ENCODE measurements at regions not wholly inside any gene's neighbourhood (a gene's known extent, or its start where the extent isn't known, plus 50 kb on each side); places are given as distances from the start of the nearest gene placed in this dataset.
"Not testable (repeated sequence)": the region's sequence is repeated elsewhere in the genome, so short reads cannot be mapped to it uniquely, and the experiment has no call there.

DNA sequence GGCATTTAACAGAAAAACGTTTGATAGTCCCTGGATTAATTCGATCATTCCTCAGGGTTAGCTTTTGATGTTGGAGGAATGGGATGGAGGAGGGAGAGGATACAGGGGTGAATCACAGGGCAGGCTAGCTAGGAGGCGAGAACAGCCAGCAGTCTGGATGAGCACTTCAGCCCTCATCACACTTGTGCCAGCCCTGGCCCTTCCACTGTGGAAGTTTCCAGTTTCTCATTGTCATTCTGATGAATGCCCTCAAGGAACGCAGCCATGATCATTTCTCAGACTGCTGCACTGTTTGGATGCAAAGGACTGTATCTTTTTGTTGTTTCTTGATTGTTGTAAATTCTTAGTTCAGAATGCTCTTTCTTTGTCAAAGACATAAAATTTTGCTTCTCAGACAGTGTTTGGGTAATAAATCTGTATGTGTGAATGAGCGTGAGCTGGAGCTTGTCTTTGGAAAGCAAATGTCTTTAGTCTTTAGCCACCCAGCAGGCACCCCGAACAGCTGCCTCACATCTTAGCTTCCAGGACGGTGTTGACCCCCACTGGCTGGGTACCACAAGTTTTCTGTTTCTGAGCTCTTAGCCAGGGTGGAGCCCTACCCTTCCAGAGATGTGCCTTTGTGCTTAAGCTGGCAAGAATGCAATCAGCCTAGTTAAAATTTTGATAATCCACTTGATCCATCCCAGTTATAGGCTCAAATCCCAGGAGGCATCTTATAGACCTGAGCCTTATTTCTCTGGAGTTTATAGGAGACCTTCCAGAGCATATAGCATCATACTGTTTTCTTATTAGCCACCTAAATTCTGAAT lies 121.1 kb downstream of the PDCD6IP start:
- no peak for DNase-seq

DNA sequence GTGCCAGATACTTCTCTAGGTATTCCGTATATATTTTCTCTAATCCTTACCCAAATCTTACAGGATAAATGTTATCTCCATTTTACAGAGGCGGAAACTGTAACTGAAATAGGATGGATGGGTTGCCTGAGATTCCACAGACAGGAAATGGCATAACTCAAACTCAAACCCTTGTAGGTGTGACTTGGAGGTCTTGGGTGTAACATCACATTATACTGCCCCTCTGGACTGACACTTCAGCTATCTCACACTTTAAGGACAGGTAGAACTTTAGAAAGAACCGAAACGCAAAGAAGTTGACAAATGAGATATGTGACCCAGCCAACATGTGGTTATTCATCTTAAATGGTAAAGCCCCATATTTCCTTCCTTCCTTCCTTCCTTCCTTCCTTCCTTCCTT lies 122.1 kb downstream of the PDCD6IP start:
- DNase-seq: no peak

DNA sequence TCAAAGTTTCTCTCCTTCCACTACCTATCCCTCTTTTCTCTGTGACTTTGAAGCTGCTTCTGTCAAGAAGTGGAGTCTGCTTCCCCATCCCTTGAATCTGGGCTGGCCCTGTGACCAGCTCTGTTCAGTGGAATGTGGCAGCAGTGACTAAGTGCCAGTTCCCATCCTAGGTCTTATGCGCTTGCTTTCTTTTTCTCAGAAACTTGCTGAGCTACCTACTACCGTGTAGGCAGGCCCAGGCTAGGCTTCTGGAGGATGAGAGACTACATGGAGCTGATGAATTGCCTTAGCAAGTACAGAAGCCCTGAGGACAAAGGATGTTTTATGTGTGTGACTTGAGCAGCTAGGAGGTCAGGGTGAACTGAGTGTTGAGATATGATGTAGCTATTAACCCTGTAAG lies 123.2 kb downstream of the PDCD6IP start:
- DNase-seq: no peak

DNA sequence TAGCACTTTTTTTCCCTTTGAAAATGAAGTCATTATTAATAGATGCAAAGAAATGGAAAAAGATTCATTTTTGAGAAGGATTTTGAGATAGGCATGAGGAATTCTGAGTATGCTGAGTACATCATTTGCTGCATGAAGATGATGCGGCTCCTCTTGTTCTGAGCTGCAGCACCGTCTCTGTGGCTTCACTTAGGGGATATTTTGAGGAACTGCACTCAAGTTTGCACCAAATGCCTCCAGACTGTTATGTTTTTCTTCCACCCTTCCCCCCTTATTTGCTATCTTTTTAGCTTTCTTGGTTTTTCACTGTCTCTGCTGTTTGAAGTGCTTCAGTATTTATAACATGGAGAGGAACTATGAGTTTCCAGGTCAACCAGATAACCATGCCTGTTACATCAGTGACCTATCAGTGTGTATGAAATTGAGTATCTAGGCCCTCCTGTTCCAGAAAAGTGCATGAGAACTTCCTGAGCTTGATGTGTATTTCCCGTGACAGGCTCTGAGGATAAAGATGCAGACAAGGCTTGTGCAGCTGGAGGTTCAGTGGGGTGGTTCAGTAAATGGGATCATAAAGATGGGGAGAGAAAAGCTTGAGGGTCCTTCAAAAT lies 128.7 kb downstream of the PDCD6IP start:
- no peak for DNase-seq

DNA sequence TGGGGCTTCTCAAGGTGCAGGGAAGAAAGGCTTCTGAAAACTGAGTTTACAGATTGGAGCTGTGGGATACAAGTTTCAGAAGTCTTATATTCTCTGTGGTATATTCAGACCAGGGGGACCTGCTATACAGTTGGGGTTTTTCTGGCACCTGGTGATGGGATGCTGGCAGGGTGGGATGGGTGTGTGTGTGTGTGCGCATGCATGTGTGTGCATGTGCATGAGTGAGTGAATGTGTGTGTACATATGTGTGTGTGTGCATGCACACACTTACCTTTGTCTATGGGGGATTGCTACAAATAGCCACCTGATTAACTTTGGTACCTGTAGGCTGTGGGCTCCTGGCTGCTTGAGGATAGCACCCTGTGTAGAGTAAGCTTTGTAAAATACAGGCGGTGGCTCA lies 131.4 kb downstream of the PDCD6IP start:
- no peak for DNase-seq

DNA sequence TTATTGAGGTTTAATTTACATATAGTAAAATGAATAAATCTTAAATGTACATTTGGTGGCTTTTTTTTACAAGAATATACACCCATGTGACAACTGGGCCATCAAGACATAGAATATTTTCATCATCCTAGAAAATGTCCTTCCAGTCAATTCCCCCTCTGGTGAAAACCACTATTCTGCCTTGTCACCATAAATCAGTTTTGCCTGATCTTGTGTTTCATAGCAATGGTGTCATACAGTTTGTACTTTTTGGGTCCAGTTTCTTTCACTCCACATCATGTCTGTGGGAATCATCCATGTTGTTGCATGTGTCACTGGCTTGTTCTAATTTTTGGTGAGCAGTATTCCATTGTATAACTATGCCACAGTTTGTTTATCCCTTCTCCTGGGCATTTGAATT lies 133.1 kb downstream of the PDCD6IP start:
- no peak for DNase-seq

DNA sequence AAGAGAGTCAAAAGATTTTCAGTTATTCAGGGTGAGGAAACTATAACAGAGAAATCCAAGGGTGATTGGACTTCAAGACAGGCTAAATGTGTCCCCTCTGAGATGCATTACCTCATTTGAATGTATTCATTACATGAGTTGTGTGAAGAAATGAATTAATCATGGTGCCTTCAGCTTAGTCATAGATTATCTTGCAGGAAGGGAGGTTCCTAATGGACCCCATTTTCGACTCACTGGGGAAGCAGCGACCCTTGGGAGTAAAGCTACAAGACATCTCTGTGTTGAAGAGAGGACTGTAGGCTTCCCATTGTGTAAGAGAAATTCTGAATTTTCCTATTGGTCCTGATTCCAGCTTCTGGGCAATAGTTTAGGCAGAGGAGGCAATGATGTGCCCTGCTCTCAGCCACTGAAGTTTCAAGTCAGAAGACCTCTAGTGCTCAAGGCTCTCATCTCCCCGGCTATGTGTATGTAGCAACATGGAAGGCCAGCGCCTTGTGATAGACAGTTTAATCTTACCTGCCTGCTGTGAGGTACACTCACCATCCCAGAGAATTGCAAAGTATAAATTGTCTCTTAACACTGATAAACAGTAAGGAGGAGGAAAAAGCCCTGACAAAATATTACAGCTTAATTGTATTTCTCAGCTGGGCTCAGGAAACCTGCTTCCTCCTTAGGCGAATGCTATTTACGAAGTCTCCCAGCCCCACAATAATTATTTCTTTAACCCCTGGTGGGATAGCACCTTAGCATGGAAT lies 133.8 kb downstream of the PDCD6IP start:
- no peak for DNase-seq

DNA sequence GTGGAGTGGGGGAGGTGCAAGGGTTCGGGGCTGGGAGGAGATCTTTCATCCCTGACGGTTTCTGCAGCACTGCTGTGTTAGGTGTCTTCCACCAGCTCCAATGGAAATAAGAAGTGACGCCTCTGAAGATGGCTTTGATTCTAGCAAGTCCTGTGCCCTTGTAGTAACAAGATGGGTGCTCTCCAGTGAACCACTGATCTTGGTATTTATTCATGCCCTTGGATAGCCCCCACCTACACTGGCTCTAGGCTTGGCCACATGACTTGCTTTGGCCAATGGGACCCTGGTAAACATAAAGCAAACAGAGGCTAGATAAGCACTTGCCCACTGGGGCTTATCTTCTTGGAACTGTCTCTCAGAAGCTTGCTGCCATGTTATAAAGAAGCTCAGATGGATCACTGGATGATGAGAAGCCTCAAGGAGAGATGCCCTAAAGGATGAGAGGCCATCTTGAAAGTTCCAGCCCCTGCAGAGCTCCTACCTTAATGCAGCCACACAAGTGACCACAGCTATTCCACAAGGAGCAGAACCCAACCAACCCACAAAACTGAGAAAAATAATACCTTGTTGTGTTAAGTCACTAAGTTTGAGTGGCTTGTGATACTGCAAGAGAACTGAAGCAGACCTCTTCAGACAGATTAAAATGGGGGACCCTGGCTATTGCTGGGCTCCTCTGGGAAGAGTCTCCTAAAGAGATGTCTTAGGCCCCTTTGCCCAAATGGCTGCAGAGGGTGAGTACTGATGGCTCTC lies 137.9 kb downstream of the PDCD6IP start:
- DNase-seq: no peak

DNA sequence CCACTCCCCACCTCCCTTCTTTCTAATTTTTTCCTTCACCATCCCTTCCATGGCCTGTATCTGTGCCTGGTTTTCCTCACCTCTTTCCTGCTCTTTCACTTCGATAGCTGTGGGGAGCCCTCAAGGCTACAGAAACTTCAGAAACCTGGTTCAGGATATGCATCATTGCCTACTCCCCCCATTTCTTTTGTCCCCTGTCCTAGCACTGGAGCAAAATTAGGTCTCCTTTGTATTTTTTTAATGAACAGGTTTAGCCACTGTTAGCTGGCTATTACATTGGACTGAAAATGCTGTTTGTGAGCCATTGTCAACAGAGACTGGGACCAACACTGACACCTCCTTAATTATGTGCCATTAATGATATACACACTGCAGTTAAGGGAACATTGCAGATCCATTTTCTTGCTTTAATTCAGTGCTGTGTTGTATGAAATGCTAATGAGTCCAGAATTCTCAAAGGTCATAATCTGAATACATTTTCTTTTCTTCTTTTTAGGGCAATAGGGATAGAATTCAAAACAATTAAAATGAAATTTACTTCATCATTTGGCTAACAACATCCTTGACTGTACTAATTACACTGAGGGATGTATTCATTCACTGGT lies 138.6 kb downstream of the PDCD6IP start:
- no peak for DNase-seq

DNA sequence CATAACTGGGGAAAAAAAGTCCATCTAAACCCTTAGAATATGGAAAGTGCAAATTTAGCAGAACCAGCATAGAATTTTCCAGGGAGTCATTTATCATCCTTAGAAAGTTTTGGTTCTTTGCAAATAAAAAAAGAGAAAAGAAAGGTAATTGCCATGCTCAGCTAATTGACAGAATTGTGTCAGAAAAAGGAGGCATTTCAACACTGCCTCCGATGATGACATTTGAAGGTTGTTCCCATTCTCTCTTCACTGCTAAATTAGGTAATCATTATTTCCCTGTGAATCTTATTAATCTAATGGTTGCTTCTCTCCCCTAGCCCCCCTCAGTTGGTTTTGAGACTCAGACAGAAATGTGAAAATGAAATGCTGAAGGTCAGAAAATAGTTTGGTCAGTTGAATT lies 139.2 kb downstream of the PDCD6IP start:
- no peak for DNase-seq

DNA sequence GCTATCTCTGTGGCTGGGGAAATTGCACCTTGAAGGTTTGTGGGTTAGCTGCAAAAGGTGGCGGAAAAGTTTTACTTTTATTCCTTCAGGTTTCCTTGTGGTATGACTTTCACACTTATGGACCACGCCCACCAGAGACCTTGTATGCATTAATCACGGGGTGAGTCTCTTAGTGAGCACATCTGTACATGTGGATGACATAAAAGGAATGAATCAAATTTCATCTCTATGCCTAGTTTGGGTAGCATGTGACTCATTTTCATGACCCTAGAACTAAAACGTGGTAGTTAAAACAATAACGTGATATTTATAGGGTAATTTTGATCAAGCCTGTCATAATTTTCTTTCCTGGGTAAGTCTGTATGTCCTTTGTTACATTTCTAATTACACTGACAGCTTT lies 141.7 kb downstream of the PDCD6IP start:
- no peak for DNase-seq

DNA sequence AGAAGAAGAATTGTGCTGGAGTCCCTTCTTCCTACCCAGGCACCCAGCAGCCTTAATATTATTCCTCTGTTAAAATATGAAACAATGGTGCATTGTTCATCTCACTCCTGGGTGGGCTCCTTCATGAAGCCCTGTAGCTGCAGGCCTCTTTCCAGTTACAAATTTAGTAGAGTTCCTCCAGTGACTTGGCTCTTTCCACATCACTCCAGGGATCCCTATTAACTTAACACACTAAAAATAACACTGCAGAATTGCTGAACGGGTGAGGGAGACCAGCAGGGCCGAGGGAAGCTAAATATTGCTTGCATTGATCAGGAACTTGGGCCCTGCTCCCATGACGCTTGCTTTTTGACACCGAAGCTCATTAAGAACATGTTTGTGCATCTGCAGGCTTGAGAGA lies 142.3 kb downstream of the PDCD6IP start:
- no peak for DNase-seq

DNA sequence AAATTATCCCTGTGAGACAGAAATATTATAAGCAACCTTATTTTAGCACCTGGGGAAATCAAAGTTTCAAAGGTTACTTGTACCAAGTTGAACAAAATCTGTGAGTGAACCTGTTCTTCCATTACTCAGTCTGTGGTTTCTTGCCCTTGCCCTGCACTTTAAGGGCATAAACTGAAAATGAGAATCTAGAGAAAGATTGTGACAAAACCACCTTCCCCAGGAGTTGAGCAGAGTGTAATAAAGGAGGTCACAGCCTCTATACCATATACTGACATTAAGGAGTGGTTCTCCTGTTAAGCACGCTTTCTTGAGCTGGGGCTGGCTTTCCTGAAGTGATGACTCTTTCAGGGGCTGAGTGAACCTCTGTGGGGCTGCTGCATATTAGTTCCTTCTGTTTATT lies 143.4 kb downstream of the PDCD6IP start:
- no peak for DNase-seq

DNA sequence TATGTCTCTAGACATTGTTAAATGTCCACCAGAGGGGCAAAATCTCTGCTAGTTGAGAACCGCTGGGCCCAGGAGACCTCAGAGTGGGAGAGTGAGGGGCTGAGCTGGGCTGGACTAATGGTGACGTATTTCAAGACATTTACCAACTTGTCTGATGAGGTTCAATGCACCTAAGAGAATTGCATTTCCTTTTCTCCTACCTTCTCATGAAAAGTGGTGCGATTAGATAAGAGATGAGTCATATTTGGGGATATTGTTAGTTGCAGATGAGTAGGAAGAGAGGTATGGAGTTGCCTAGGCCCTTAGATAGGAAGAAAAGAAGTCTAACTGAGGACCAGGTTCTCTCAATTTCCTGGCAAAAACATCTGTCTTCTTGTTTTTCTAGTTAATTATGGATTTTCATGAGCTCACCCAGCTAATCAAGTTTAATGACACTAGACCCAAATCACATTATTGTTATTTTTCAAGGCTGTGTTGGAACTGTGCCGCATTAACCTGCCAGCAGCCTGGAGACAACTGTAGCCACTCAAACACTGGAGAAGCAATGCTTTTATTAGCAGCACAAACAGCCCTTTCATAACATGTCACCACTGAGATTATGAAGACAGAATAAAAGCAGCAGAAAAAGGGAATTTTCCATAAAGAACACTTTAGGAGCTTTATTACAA lies 144.2 kb downstream of the PDCD6IP start:
- no peak for DNase-seq

DNA sequence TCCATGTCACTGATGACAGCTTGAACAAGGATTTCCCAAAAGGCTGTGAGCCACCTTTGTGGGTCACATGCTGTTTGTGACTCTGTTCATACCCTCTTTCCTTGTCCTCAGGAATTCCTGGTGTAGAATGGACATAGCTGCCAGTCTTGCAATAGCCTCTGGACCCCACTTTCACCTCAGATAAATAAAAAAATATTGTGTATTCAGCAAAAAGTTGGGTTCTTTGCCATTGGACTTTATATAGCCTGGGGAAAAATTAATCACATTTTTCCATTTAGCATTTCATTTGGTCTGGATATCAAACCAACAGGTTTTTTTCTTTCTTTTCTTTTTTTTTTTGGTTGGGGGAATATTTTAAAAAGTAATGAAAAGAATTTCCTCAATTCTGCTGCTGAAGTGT lies 144.8 kb downstream of the PDCD6IP start:
- no peak for DNase-seq

DNA sequence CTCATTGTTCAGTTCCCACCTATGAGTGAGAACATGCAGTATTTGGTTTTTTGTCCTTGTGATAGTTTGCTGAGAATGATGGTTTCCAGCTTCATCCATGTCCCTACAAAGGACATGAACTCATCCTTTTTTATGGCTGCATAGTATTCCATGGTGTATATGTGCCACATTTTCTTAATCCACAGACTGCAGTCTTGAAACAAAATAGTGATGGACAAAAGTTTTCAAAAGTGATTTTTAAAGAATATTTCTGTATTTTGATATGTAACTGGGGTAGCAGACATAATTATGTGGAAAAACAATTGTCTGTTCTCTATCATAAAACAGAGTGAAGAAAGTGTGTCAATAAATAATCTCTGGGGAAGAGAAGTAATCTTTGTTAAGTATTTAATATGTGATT lies 148.2 kb downstream of the PDCD6IP start:
- not testable (repeated sequence) for DNase-seq

DNA sequence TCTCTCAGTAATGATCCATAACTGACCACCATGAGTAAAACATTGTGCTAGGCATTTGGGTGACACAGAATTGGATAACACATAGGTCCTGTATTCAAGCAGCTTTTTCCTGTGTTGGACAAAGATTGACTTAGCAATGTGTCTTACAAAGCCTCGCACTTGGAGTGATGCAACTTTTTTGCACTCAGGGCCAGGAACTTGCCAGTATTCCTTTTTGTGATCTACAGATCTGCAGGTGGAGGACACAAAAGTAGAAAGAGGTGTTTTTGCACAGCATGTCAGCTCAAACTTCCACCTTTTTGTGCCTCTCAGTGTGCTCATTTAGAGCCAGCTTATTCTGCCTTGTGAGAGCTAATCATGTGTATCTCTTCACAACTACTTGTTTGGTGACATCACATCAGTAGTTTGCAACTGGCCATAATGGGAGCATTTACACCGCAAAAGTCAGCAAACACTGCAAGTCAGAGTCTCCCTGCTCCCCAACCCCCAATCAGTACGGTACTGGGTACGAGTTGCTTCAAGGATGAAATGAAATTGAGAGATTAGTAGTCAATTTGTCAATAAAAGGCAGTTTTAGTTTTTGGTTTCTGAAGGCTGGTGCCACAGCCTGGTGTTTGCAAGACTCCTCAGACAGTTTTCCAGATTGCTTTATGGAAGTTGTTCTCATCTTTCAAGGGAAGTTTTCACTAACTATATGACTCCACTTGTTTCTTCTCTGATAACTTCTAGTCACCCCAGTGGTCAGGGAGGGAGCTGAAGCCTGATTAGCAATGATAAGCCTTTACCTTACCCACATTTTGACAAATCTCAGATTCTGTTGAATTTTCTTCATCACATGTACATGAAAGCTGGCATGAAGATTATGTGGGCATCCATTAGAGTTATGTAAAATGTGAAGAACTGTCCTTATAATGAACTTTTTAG lies 149.1 kb downstream of the PDCD6IP start:
- DNase-seq: no peak

DNA sequence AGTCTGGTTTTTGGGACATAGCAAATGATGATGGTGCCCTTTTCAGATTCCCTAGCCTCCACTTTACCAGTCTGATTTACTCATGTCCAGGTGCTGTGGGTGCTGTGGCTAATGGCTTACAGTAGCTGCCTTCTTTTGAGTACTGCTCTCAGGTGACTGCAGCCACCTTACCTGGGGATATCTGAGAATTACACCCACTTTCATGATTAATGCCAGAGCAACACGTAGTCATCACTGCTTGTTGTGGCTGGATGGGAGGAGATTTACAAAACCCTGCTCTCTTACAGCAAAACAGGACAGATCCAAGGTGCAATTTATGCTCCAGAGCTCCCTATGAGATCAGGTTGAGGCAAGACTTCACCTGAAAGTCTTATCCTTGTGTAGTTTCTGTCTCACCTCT lies 150.6 kb downstream of the PDCD6IP start:
- DNase-seq: no peak

DNA sequence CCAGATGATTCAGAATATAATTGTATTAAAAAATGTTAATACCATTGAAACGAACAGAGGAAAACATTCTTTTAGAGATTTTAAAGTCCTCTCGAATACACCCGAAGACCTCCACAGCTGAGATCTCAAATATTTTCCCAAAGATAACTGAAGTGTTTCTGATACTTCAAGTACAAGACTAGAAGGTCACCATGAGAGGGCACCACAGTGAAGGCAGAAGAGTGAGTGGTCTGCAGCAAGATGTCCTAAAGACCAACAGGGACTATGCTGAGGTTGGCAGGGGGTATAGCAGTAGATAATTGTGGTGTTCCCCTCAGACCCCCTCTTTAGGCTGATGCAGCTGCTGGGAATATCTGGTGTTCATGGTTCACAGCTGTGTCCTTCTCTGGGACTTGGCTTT lies 156.5 kb downstream of the PDCD6IP start:
- DNase-seq: no peak

DNA sequence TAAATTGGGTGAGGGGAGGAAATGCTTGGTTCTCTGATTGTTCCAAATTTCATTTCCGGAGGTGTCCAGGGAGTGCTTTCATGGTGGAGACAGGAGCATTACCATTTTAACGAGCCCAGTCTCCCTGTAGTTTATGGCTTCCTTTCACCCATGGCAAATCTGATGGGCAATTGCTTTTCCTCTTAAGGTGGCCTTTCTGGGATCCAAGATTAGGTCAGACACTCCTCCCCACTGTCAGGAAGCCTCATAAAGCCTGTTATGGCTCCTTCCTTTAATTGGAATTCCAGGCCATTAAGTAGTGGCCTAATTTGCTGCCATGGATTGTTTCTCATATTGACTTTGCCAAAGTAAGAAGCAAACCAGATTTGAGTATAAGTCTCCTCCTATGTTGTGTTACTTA lies 157.8 kb downstream of the PDCD6IP start:
- DNase-seq: no peak

DNA sequence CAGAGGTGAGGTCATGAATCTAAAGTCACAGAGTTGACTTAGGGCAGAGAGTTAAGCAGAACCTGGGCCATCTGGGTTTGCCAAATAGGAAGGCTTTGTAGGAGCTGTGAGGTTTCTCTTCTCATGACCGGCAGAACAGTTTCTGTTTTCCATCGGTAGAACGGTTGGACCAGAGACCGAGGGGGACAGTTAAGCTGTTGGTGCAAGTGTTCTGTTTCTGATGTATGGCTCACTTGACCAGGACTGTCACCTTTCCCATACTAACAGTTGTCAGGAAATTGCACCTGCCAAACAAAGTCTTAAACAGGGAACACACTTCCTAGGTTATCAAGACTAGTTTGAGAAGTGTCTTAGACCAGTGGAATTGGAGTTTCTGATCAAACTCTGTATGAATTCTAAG lies 158.3 kb downstream of the PDCD6IP start:
- no peak for DNase-seq

Data from NCI-H187 (cell line).